Amygdala (tissue), 56 donors: ENCODE measurements at regions not wholly inside any gene's neighbourhood (a gene's known extent, or its start where the extent isn't known, plus 50 kb on each side); places are given as distances from the start of the nearest gene placed in this dataset.
A peak's percentile ranks its signal among the peaks of the same experiment; 100 is the strongest.

Experiments
- DNase-seq, 56 donors: peaks; one replicate each; lab custom pipeline; 2025; lab: John Stamatoyannopoulos, UW

- DNase-seq, result no peak
These were observed 877.1 kb upstream of the CDH8 start for GRCh38 chr16:62913333-62913732.

- no peak for DNase-seq
These were observed 873.4 kb upstream of the CDH8 start for GRCh38 chr16:62909597-62909996.

- DNase-seq, result no peak
These were observed 871.3 kb upstream of the CDH8 start for GRCh38 chr16:62907562-62907961.

- no peak for DNase-seq
These were observed 867.8 kb upstream of the CDH8 start for GRCh38 chr16:62903961-62904502.

- no peak for DNase-seq
These were observed 863.5 kb upstream of the CDH8 start for GRCh38 chr16:62899737-62900136.

- DNase-seq, result no peak
These were observed 852.9 kb upstream of the CDH8 start for GRCh38 chr16:62889097-62889496.

- no peak for DNase-seq
These were observed 847.3 kb upstream of the CDH8 start for GRCh38 chr16:62883509-62883908.

GRCh38 chr16:62882552-62883221 lies 846.4 kb upstream of the CDH8 start:
- DNase-seq, result no peak

GRCh38 chr16:62876133-62876532 lies 839.9 kb upstream of the CDH8 start:
- DNase-seq, result no peak

GRCh38 chr16:62872339-62872738 lies 836.1 kb upstream of the CDH8 start:
- no peak for DNase-seq

GRCh38 chr16:62870554-62870953 lies 834.3 kb upstream of the CDH8 start:
- no peak for DNase-seq

GRCh38 chr16:62869837-62870236 lies 833.6 kb upstream of the CDH8 start:
- DNase-seq, result no peak

GRCh38 chr16:62863139-62863538 lies 826.9 kb upstream of the CDH8 start:
- DNase-seq, result no peak

- no peak for DNase-seq
These were observed 817.6 kb upstream of the CDH8 start for GRCh38 chr16:62853887-62854286.

GRCh38 chr16:62846399-62847057 lies 810.3 kb upstream of the CDH8 start:
- DNase-seq, result no peak

GRCh38 chr16:62832214-62832613 lies 796.0 kb upstream of the CDH8 start:
- no peak for DNase-seq

- DNase-seq, result no peak
These were observed 795.1 kb upstream of the CDH8 start for GRCh38 chr16:62831235-62831850.

GRCh38 chr16:62829607-62830006 lies 793.4 kb upstream of the CDH8 start:
- peak in 1 of 56 donors; percentile 3 for DNase-seq

- no peak for DNase-seq
These were observed 792.8 kb upstream of the CDH8 start for GRCh38 chr16:62829084-62829483.

- DNase-seq, result no peak
These were observed 785.6 kb upstream of the CDH8 start for GRCh38 chr16:62821824-62822223.

GRCh38 chr16:62816971-62817519 lies 780.8 kb upstream of the CDH8 start:
- no peak for DNase-seq
